Esophagus squamous epithelium (tissue), 4 donors: ENCODE measurements at regions not wholly inside any gene's neighbourhood (a gene's known extent, or its start where the extent isn't known, plus 50 kb on each side); places are given as distances from the start of the nearest gene placed in this dataset.

Experiments
- CTCF ChIP-seq, 6 experiments: fragments of 450-650 bp in 4 of 6; fragments of 200-600 bp in 2 of 6; sonication (generic) in 2 of 6; IDR thresholded peaks; one replicate each; pipeline ENCODE4 v1.5.1; 2016 to 2019; ENCODE audit warnings: antibody characterized with exemption in 6 of 6, mild to moderate bottlenecking in 4 of 6, moderate library complexity in 4 of 6
- POLR2A ChIP-seq, 4 donors: fragments of 450-650 bp; IDR thresholded peaks; one replicate each; pipeline ENCODE4 v1.6.1; 2017; ENCODE audit warnings: antibody characterized with exemption in 4 of 4, mild to moderate bottlenecking in 4 of 4, moderate library complexity in 3 of 4

DNA sequence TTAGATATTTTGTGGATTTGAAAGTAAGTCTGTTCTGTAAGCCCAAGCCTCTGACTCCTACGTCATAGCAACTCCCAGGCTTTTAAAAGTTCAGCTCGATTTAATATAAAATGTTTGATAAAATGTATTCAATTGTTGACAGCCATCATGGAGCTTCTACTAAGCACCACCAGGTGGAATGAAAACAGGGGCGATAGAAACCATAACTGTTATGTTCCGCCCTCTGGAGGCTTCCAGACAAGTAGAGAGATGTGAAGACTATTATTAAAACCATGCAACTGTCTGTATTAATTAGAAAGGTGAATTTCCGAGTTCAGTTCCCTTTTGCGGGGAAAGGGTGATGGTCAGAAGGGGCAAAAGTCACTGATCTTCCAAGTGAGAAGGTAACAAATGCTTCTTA is 292.2 kb downstream of the NR2F2 start:
- TF ChIP-seq POLR2A (IDR thresholded peaks at IDR 0.05): no peak
- no peak for TF ChIP-seq CTCF (IDR thresholded peaks at IDR 0.05)
